Epithelial cell of esophagus (primary cell): ENCODE measurements at regions not wholly inside any gene's neighbourhood (a gene's known extent, or its start where the extent isn't known, plus 50 kb on each side); places are given as distances from the start of the nearest gene placed in this dataset.

ENCODE experiments used
- DNase-seq: peaks from one replicate; pipeline ENCODE4 v3.0.0; 2010; ENCODE audit warnings: low read depth
- H3K4me3 ChIP-seq: 2 replicates; pipeline ENCODE4 v1.5.1; 2011; ENCODE audit warnings: mild to moderate bottlenecking, low read length, control low read depth
- CTCF ChIP-seq: IDR thresholded peaks from 2 replicates; pipeline ENCODE4 v1.5.1; 2011; ENCODE audit warnings: low read depth, mild to moderate bottlenecking, low read length, control low read depth, inconsistent platforms; ENCODE audit not compliant: insufficient read depth; ENCODE audit errors: missing control alignments

DNA sequence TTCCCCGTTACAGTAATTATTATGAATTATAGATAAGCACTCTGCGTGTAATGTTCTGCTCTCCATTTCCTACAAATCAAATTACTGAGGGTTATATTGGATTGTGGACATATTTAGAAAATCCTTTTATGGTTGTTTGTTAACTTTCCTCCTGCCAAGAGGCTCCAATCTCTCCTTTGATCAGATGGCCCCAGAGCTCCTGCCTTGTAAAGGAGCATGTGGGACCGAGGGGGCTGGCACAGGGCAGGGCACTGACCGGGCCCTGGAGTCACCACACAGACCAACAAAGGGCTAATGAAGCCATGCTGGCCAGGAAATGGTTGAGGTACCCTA, 415.9 kb downstream of the EFNA5 start:
- no peak for DNase-seq
- TF ChIP-seq CTCF = no peak
- no peak overlapping the region for H3K4me3 ChIP-seq

DNA sequence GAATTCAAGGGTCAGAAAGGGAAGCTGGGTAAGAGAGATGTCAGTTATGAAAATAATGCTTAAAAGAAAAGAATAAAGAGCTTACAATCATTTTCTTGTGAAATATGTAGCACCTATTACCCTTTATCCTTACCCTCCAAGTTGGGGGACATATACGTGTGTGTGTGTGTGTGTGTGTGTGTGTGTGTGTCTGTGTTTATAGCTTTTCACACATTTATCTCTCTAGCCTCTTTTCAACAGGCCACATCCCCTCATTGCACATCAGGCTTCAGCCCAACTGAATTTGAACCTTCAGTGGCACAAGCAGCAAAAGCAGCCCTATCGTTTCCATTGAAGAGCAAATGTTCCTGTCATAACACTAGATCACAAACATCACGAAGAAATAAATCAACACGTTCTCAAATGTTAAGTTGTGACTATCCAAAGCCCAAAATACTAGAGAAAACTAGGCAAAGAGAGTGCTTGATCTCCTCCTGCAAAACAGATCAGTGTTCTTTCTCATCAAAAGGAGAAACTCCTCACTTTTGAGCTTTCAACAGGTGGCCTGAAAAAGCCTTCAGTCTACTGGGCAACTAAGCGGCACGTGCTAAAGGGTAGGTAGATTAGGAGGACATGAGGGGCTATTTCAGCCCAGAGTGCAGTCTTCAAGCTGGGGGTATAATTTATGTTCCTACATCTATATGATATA, 416.4 kb downstream of the EFNA5 start:
- H3K4me3 ChIP-seq = no peak overlapping the region
- DNase-seq = no peak
- no peak for TF ChIP-seq CTCF

GRCh38 chr5:107253246-107253645, 417.5 kb downstream of the EFNA5 start:
- no peak for DNase-seq
- TF ChIP-seq CTCF = no peak

DNA sequence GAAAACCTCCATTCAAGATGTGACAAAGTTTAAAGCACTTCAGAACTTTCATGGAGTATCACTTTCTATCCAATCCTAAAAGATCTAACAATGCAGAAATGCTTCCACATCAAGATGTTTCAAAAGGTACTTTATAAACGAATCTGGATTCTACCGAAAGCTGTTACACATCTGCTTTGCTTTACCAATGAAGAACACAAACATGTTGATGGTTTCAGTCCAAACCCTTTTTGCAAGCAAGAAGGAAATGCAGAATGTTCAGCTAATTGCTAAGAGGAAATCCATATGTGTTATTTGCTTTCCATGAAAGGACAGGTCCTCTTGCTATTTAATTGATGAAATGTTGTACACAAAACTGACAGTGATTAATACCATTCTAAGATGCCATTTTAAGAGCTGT, 419.6 kb downstream of the EFNA5 start:
- DNase-seq = no peak
- no peak for TF ChIP-seq CTCF
- no peak overlapping the region for H3K4me3 ChIP-seq

More at GRCh38 chr5:107253246-107253645, 417.5 kb downstream of the EFNA5 start:
- no peak overlapping the region for H3K4me3 ChIP-seq

- TF ChIP-seq CTCF = peak; percentile 80
- peak; percentile 74 for DNase-seq
Observed at GRCh38 chr5:107248066-107248695, 422.6 kb downstream of the EFNA5 start.

GRCh38 chr5:107247427-107247826, 423.3 kb downstream of the EFNA5 start:
- peak; percentile 71 for DNase-seq
- H3K4me3 ChIP-seq = no peak overlapping the region
- no peak for TF ChIP-seq CTCF

More at GRCh38 chr5:107248066-107248695, 422.6 kb downstream of the EFNA5 start:
- H3K4me3 ChIP-seq = no peak overlapping the region

GRCh38 chr5:107243220-107243579, 427.5 kb downstream of the EFNA5 start:
- TF ChIP-seq CTCF = no peak
- H3K4me3 ChIP-seq = no peak overlapping the region
- no peak for DNase-seq
